SKM-1 (cell line): ENCODE measurements at regions not wholly inside any gene's neighbourhood (a gene's known extent, or its start where the extent isn't known, plus 50 kb on each side); places are given as distances from the start of the nearest gene placed in this dataset.
"Not testable (repeated sequence)": the region's sequence is repeated elsewhere in the genome, so short reads cannot be mapped to it uniquely, and the experiment has no call there.

ENCODE experiments used
- DNase-seq: peaks from one replicate; lab custom pipeline; 2025; ENCODE audit not compliant: unreplicated experiment; lab: John Stamatoyannopoulos, UW

DNA sequence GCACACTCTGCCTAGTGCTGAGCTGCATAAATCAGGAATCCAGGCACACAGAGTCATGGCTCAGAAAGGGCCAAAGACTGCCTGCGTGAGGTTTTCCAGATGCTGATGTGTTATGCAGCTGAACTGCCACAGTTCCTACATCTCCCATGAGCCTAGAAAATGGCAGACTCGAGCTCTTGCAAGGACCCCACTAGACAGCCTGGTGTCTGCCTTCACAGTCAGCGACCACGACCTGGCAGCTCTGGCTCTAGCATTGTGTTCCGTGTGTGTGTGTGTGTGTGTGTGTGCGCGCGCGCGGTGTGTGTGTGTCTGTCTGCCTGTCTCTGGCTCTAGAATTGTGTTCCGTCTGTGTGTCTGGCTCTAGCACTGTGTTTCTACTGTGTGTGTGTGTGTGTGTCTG lies 203.6 kb upstream of the AGTR2 start:
- DNase-seq, result no peak

DNA sequence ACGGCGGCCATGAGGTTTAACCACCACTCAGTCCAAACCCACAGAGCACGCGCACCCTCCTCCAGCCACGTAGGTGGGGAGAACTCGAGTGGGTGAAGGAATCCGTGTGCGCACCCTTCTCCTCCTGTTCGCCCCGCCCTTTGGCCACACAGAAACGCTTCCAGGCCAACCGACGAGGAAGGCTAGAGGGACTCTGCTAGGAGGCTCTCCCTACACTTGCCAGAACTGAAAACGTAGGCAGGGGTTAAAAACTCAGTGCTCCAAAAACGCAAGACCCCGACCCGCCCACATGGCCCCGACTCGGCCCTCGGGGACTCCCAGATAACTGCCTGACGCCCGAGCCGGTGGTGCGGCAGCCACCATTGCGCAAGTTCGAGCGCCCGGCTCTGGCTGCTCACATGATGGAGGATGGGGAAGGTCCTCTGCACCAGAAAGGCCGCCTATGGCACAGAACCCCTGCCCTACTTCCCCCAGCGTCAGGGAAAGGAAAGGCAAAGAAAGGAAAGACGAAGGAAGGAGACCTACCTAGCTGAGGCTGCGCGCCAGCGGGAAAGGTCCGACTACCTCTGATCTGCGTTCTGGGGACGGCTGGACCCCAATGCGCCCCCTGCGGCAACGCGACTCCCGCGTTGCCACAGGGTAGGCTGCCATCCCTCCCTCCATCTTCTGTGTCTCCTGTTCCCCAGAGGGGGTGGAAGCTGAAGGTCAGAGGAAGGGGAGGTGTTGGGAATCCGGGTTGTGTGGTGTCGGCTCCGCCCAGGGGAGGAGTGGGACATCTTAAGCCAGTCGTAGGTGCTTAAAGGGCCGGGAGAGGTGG lies 201.9 kb upstream of the AGTR2 start:
- peak; percentile 13 for DNase-seq

DNA sequence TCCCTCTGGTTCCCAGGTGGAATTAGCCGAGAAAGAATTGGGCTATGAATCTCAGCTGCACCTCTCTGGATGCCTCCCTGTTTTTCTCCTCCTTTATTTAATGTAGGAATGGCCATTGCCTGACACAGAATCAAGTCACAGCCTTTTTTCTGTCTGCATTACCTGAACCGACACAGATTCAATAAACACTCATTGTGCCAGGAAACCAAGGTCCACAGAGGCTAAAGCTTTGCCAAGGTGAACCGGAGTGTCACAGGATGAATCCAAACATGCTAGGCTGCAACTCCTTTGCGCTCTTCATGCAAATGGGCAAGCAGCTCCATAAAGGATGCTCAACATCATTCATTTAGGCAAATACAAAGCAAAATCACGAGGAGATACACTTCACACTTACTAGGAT lies 199.8 kb upstream of the AGTR2 start:
- DNase-seq, result no peak

DNA sequence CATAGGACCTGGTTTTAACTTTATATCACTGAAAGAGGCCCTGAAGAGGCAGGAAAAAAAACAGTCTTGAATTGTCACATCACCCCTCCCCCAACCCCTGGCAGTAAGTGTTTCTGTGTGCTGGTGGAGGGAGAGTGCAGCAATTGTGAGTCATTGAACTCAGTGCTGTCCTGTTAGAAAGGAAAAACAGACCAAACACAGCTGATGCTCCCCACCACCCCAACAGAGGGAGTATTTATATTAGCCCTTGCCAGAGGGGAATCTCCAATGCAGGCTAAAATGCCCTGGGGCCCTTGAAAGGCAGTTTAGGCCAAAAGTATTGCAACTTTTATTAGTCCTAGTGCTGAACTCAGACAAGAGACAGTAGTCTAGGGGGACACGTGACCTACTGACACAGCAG lies 197.8 kb upstream of the AGTR2 start:
- no peak for DNase-seq

DNA sequence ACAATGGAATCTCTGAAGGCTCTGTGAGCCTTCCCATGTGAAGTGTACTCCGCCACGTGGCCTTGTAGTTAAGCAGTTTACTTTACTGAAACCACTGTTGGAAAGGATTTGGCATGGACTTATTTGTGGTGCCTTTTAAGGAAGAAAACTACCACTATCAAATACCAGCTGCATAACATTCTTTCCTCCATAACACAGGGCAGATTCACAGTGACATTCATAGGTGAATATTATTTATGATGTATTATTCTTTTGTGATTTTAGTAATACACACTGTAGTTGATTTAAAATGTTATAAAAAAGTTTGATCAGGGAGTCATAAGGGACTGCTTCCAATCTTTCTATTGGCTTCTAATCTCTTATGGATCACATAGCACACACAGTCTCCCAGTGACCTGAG lies 192.5 kb upstream of the AGTR2 start:
- no peak for DNase-seq

DNA sequence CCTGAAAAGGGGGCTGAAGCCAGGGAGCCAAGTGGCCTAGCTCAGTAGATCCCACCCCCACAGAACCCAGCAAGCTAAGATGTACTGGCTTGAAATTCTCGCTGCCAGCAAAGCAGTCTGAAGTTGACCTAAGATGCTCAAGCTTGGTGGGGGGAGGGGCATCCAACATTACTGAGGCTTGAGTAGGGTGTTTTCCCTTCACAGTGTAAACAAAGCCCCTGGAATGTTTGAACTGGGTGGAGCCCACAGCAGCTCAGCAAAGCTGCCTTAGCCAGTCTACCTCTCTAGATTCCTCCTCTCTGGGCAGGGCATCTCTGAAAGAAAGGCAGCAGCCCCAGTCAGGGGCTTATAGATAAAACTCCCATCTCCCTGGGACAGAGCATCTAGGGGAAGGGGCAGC lies 187.4 kb upstream of the AGTR2 start:
- DNase-seq, result not testable (repeated sequence)

DNA sequence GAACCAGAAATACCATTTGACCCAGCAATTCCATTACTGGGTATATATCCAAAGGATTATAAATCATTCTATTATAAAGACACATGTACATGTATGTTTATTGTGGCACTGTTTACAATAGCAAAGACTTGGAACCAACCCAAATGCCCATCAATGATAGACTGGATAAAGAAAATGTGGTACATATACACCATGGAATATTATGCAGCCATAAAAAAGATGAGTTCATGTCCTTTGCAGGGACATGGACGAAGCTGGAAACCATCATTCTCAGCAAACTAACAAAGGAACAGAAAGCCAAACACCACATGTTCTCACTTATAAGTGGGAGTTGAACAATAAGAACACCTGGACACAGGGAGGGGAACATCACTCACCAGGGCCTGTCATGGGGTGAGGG lies 183.1 kb upstream of the AGTR2 start:
- DNase-seq, result not testable (repeated sequence)

DNA sequence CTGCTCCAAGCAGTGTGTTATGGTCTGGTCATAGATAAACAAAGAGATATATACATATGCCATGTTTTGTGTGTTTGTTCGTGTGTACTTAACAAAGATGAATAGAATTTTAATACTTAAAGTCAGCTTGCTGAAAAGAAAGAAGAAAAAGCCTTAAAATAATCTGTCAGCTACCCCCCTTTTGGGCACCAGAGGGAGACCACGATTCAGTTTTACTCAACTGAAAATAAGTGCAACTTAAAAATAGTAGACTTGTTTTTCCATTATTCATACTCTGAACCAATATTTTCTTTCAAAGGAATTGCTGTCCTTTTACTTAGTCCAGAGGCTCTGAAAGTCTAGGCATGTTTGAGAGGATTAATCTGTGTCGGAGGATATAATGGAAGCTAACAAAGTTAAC lies 181.7 kb upstream of the AGTR2 start:
- no peak for DNase-seq

DNA sequence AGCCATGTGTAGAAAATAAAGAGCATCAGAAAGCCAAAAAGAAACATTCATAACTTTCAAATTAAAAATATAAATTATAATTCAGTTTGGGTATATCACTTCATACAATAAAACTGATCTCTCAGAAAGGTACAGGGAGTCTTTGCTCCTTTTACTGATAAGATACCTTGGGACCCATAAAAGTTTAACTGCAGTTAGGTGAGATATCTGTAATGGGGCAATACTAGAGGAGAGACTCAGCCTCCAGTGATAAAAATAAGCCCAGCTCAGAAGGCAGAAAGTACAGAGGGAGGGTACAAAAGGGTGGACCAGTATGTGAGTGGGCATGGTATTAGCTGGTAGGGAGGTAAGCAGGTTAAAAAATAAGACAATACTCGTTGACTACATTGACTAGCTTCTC lies 180.9 kb upstream of the AGTR2 start:
- DNase-seq, result no peak

DNA sequence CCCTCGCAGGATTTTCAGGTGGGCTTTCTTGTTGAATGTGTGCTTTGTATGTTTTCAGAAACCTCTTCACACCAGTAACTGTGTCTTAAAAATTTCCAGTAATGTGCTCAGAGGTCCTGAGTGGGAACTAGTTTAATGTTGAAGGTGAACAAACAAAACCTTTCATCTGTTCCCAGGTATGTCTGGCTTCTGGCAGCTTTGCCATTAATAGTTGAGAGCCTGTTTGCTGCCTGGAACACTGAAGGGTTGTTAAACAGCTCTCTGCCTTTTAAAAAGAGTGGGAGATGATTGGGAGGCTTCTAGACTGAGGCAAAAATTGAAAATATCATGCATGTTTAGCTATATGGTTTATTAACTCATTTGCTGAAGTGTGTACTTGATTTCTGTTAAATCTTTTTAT lies 161.2 kb upstream of the AGTR2 start:
- DNase-seq, result no peak

DNA sequence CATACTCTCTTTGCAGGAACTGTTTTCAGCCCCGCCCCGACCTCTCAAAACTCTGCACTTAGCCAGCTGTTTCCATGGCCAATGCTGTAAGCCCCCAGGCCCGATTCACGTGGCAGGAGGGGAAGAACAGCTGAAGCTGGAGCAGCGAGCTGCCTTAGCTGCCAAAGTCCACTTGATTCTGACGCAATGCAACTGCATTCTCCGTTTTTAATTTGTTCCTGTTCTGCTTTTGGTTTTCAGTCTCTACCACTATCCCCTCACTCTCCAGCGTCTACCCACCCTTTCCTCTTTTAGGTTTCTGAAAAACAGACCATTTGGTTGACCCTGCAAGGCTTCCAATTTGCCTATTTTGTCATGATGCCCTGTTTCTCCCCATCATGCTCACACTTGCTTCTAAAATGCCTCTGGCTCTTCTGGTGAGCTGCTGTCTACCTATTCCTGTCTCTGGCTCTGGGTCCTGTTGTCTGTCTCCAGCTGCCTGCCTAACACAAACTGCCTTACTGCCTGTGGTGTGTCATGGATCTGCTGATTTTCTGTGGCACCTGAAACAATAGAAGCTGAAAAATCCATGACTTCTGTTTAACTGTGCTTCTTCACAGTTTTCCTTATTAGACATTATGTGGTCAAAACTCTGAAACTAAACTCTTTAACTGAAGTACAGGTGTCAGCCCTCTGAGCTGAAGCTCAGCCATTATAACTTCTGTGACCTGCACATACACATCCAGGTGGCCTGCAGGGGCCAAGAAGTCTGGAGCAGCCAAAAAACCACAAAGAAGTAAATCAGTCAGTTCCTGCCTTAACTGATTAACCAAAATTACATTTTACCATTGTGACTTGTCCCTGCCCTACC lies 160.5 kb upstream of the AGTR2 start:
- DNase-seq, result peak; percentile 1

DNA sequence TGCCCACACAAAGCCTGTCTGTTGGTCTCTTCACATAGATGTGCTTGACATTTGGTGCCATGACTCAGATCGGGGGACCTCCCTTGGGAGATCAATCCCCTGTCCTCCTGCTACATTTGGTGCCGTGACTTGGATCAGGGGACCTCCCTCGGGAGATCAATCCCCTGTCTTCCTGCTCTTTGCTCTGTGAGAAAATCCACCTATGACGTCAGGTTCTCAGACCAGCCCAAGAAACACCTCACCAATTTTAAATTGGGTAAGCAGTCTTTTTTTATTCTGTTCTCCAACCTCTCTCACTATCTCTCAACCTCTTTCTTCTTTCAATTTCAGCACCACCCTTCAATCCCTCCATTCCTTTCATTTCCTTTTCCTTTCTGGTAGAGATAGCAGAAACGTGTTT lies 159.6 kb upstream of the AGTR2 start:
- no peak for DNase-seq

DNA sequence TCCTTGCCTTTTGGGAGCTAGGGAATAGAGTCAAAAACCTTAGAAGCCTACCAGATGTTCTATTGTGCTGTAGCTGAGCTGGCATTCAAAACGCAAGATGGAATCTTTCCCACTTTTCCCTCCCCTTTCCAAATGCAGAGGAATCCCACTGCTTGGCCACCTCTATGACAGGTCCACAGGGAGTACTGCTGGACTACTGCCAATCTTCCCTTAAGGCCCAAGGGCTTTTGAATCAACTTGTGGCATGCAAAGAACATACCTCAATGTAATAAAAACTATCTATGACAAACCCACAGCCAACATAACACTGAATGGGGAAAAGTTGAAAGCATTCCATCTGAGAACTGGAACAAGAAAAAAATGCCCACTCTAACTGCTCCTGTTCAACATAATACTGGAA lies 139.2 kb upstream of the AGTR2 start:
- no peak for DNase-seq
